ENCODE measurements at regions not wholly inside any gene's neighbourhood (a gene's known extent, or its start where the extent isn't known, plus 50 kb on each side); places are given as distances from the start of the nearest gene placed in this dataset.

DNA sequence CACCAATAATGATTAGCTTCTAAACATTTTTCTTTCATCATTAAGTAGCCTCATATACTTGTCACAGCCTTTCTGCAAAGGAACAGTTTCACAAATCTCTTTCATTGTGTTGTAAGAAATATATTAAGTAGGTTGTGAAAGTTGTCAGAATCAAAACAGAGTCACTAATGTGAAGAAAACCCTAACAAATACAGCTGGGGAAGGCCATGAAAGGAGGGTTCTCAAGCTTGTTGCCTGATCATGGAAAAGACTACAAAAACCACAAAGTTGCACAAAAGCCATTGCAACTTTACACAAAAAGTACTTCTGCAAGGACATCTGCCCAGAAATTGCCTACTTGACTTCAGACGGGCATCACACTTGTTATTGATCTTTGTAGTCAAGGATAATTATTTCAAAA, 216.1 kb downstream of the ALDH8A1 start (continued):
- TF ChIP-seq FOXS1 (CRISPR knock-in tag; IDR thresholded peaks at IDR 0.05) = no peak

DNA sequence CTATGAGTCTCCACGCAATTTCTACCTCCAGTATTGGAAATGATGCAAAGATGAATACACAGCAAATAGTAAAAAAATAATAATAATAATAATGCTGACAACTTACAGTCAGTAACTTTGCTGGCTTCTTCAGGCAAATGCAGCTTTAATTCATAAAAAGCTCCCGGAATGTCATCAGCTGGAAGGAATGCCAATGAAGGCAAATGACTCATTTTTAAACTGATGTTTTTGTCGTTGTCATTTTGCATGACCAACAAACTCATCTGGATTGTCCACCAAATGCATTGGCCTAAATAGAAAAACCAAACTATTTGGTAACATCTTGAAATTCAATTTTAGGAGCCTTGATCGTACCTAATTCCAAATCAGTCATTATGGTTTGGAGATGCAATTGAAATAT, 217.1 kb downstream of the ALDH8A1 start:
- CTCF ChIA-PET = no interaction called here
- ATAC-seq = no peak
- TF ChIP-seq, protein P1, sequence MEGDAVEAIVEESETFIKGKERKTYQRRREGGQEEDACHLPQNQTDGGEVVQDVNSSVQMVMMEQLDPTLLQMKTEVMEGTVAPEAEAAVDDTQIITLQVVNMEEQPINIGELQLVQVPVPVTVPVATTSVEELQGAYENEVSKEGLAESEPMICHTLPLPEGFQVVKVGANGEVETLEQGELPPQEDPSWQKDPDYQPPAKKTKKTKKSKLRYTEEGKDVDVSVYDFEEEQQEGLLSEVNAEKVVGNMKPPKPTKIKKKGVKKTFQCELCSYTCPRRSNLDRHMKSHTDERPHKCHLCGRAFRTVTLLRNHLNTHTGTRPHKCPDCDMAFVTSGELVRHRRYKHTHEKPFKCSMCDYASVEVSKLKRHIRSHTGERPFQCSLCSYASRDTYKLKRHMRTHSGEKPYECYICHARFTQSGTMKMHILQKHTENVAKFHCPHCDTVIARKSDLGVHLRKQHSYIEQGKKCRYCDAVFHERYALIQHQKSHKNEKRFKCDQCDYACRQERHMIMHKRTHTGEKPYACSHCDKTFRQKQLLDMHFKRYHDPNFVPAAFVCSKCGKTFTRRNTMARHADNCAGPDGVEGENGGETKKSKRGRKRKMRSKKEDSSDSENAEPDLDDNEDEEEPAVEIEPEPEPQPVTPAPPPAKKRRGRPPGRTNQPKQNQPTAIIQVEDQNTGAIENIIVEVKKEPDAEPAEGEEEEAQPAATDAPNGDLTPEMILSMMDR (IDR thresholded peaks at IDR 0.05) = no peak
- TF ChIP-seq ZC3H11A (IDR thresholded peaks at IDR 0.05) (no peak), CBX2 (IDR thresholded peaks at IDR 0.05; ENCODE audit: borderline replicate concordance, low read depth) (no peak), KDM1A (IDR thresholded peaks at IDR 0.05; ENCODE audit: low read depth) (no peak), CBX8 (IDR thresholded peaks at IDR 0.05) (no peak)
- TF ChIP-seq, protein P2, sequence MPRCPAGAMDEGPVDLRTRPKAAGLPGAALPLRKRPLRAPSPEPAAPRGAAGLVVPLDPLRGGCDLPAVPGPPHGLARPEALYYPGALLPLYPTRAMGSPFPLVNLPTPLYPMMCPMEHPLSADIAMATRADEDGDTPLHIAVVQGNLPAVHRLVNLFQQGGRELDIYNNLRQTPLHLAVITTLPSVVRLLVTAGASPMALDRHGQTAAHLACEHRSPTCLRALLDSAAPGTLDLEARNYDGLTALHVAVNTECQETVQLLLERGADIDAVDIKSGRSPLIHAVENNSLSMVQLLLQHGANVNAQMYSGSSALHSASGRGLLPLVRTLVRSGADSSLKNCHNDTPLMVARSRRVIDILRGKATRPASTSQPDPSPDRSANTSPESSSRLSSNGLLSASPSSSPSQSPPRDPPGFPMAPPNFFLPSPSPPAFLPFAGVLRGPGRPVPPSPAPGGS (IDR thresholded peaks at IDR 0.05) = no peak
- Histone ChIP-seq H3K27ac (no peak overlapping the region), H3K9me3 (no peaks in the 10 kb centered on the region), H3K4me1 (peaks cover 8% of the 10 kb centered on the region; the same call in 1 of the 3 replicates), H3K4me2 (no peak overlapping the region), H3K4me3 (no peak overlapping the region)
- WGBS (ENCODE audit: missing lambda C conversion rate) = 66% methylated on average over 4 of the region's 4 CpGs
- FAIRE-seq = no peak
- DNase-seq (ENCODE audit: low read depth in 1 of 2, low spot score in 1 of 2) = no peak
- POLR2A ChIA-PET = no interaction called here

DNA sequence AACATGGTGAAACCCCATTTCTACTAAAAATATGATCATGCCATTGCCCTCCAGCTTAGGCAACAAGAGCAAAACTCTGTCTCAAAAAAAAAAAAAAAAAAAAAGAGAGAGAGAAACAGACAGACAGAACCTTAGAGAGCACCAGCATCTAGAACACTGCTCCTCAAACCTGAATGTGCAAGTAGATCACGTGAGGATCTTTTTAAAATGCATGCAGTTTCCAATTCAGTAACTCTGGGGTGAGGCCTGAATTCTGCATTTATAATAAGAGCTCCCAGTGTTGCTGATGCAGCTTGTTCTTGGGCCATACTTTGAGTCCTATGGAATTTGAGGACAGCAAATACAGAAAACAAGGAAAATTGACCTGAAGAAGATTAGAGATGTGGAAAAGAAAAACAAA, 218.3 kb downstream of the ALDH8A1 start:
- 64% methylated on average over 1 of the region's 1 CpG for WGBS (ENCODE audit: missing lambda C conversion rate)
- FAIRE-seq (no peak), DNase-seq (ENCODE audit: low read depth in 1 of 2, low spot score in 1 of 2) (no peak), ATAC-seq (no peak)
- TF ChIP-seq NPAS2 (CRISPR knock-in tag; IDR thresholded peaks at IDR 0.05; ENCODE audit: borderline replicate concordance) (no peak), CHD2 (IDR thresholded peaks at IDR 0.05; ENCODE audit: low read length, partially characterized antibody) (no peak), CBX2 (IDR thresholded peaks at IDR 0.05; ENCODE audit: borderline replicate concordance, low read depth) (no peak), EP300 (IDR thresholded peaks at IDR 0.05) (no peak)
- TF ChIP-seq, protein P3, sequence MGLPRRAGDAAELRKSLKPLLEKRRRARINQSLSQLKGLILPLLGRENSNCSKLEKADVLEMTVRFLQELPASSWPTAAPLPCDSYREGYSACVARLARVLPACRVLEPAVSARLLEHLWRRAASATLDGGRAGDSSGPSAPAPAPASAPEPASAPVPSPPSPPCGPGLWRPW (IDR thresholded peaks at IDR 0.05) = no peak
- TF ChIP-seq, protein P1 (IDR thresholded peaks at IDR 0.05) = no peak
- Histone ChIP-seq H3K9me3 (no peaks in the 10 kb centered on the region), H3K27ac (no peak overlapping the region), H3K4me2 (no peak overlapping the region), H3K4me3 (no peak overlapping the region), H3K4me1 (peaks cover 8% of the 10 kb centered on the region; the same call in 1 of the 3 replicates)
- POLR2A ChIA-PET = no interaction called here
- CTCF ChIA-PET = interaction anchor here (0.6 kb wide), 1 partner anchor 469 kb away, joined by 3 read pairs; no protein-coding TSS in a partner anchor

DNA sequence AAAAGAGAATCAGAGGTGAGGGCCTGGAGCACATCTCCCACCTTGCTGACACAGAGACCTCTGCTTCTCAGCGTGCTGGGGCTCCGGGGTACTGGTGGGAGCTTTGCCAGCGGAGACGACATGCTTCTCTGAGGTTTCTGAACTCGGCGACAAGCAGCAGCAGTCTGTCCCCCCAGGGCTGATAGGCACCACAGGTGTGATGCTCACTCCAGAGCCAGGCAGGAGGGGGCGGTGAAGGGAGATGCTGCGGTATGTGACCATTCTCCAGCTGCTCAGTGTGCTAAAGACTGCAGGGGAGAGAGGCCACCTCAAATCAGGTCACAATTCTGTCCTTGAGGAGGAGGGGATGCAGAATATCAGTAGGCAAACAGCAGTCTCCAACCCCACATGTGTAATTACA, 219.9 kb downstream of the ALDH8A1 start:
- peak overlapping the region in 1 of 2 experiments; percentile 45; a peak in 2 of 6 replicates for H3K27ac ChIP-seq
- no peak for FAIRE-seq
- ATAC-seq = no peak
- 88% methylated on average over 8 of the region's 8 CpGs for WGBS (ENCODE audit: missing lambda C conversion rate)
- no peak overlapping the region for H3K4me2 ChIP-seq
- DNase-seq (ENCODE audit: low read depth in 1 of 2, low spot score in 1 of 2) = no peak
- H3K4me3 ChIP-seq = no peak overlapping the region
- H3K9me3 ChIP-seq = no peaks in the 10 kb centered on the region
- ChIA-PET POLR2A (no interaction called here), CTCF (interaction anchor here (0.6 kb wide), 1 partner anchor 572 kb away, joined by 3 read pairs; no protein-coding TSS in a partner anchor)
- H3K4me1 ChIP-seq = peaks cover 5% of the 10 kb centered on the region
- TF ChIP-seq, protein P4, sequence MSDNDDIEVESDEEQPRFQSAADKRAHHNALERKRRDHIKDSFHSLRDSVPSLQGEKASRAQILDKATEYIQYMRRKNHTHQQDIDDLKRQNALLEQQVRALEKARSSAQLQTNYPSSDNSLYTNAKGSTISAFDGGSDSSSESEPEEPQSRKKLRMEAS (IDR thresholded peaks at IDR 0.05) = no peak
- TF ChIP-seq NR3C1 (IDR thresholded peaks at IDR 0.05) = no peak
- TF ChIP-seq KDM1A (IDR thresholded peaks at IDR 0.05; ENCODE audit: low read depth) = no peak
- no peak for TF ChIP-seq FOSL2 (IDR thresholded peaks at IDR 0.05)
- TF ChIP-seq FOSL2 (CRISPR knock-in tag; IDR thresholded peaks at IDR 0.05) = no peak
- no peak for TF ChIP-seq RFX5 (IDR thresholded peaks at IDR 0.05)
- no peak for TF ChIP-seq ZC3H11A (IDR thresholded peaks at IDR 0.05)
- TF ChIP-seq ZFP36 (IDR thresholded peaks at IDR 0.05; ENCODE audit: borderline replicate concordance, partially characterized antibody) = no peak
- TF ChIP-seq SMC3 (IDR thresholded peaks at IDR 0.05) = no peak
- no peak for TF ChIP-seq CBX2 (IDR thresholded peaks at IDR 0.05; ENCODE audit: borderline replicate concordance, low read depth)
- no peak for TF ChIP-seq GATA3 (IDR thresholded peaks at IDR 0.05; ENCODE audit: borderline replicate concordance)
- TF ChIP-seq POLR2AphosphoS2 (conservative IDR thresholded peaks at IDR 0.05; ENCODE audit: low read length) = no peak
- TF ChIP-seq, protein P5, sequence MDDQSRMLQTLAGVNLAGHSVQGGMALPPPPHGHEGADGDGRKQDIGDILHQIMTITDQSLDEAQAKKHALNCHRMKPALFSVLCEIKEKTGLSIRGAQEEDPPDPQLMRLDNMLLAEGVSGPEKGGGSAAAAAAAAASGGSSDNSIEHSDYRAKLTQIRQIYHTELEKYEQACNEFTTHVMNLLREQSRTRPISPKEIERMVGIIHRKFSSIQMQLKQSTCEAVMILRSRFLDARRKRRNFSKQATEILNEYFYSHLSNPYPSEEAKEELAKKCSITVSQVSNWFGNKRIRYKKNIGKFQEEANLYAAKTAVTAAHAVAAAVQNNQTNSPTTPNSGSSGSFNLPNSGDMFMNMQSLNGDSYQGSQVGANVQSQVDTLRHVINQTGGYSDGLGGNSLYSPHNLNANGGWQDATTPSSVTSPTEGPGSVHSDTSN (IDR thresholded peaks at IDR 0.05) = no peak
- TF ChIP-seq, protein P2 (IDR thresholded peaks at IDR 0.05) = no peak
- no peak for TF ChIP-seq FOXS1 (CRISPR knock-in tag; IDR thresholded peaks at IDR 0.05)
